K562 (cell line): ENCODE measurements at regions not wholly inside any gene's neighbourhood (a gene's known extent, or its start where the extent isn't known, plus 50 kb on each side); places are given as distances from the start of the nearest gene placed in this dataset.

ENCODE experiments used
- ATAC-seq: fragments of 200-7000 bp; cut with Tn5 transposase; 3 replicates; pipeline ENCODE4 v1.9.1; 2020; ENCODE audit warnings: moderate library complexity
- BruUV-seq: library from RNA; stranded (reverse); fragments of 400-500 nt; replicated peaks from 2 replicates; lab custom pipeline; 2021; lab: Mats Ljungman, UMichigan
- CTCF ChIA-PET: fragments of 300-600 bp; formaldehyde crosslinking; extraction: SDS; loops from one replicate; lab custom pipeline; 2021; ENCODE audit warnings: low intra/inter-chr PET ratio; lab: Yijun Ruan, JAX
- POLR2A ChIA-PET: fragments of 300-600, 350-650 bp; sonication (Branson Sonifier 250); formaldehyde crosslinking; extraction: SDS; loops from one replicate; lab custom pipeline; 2021; ENCODE audit warnings: antibody characterized with exemption, inconsistent platforms; lab: Yijun Ruan, JAX
- DNase-seq, 4 experiments: peaks; one replicate each; pipeline versions ENCODE4 v3.0.0 to v3.0.0-alpha.2; 2011 to 2018; ENCODE audit warnings: low spot score in 3 of 4, mixed read lengths in 3 of 4; ENCODE audit errors: extremely low read depth in 1 of 4
- FAIRE-seq: peaks from 2 replicates; lab custom pipeline; 2011; peaks lifted over from hg19 to GRCh38; lab: Jason Lieb, UNC
- H2AFZ ChIP-seq: 2 replicates; pipeline ENCODE4 v1.6.0; 2011; ENCODE audit warnings: low read depth, low read length, control low read depth, inconsistent platforms
- H3K27ac ChIP-seq: fragments of 200-600 bp; 3 replicates; pipeline ENCODE4 v1.8.0; 2011; ENCODE audit warnings: low read depth, mild to moderate bottlenecking, control low read depth, inconsistent platforms, low read length, moderate library complexity, mixed read lengths; ENCODE audit errors: extremely low read depth
- H3K27me3 ChIP-seq, 2 experiments: fragments of 300-600 bp in 1 of 2; 2 replicates in 1 of 2; 3 replicates in 1 of 2; pipeline versions ENCODE4 v1.6.0 to v1.8.0; 2011; ENCODE audit warnings: inconsistent platforms in 2 of 2, low read length in 2 of 2, mild to moderate bottlenecking in 1 of 2, mixed read lengths in 1 of 2, moderate library complexity in 1 of 2; ENCODE audit not compliant: control insufficient read depth in 2 of 2, insufficient read depth in 2 of 2
- H3K36me3 ChIP-seq: fragments of 300-600 bp; 3 replicates; pipeline ENCODE4 v1.8.0; 2011; ENCODE audit warnings: mild to moderate bottlenecking, low read length, inconsistent platforms; ENCODE audit not compliant: control insufficient read depth, insufficient read depth
- H3K4me1 ChIP-seq, 2 experiments: fragments of 200-600 bp in 1 of 2; replicated peaks in 1 of 2; 2 replicates in 1 of 2; 3 replicates in 1 of 2; pipeline versions ENCODE4 v1.5.1 to v1.8.0; 2011; ENCODE audit warnings: inconsistent platforms in 2 of 2, low read length in 2 of 2, mild to moderate bottlenecking in 1 of 2, mixed read lengths in 1 of 2, moderate library complexity in 1 of 2; ENCODE audit not compliant: control insufficient read depth in 2 of 2, insufficient read depth in 2 of 2
- H3K4me2 ChIP-seq: 2 replicates; pipeline ENCODE4 v1.6.1; 2011; ENCODE audit warnings: low read length, control low read depth, inconsistent platforms, mixed read lengths; ENCODE audit not compliant: insufficient read depth
- H3K4me3 ChIP-seq: fragments of 200-600 bp; sonication (generic), shearing (Covaris generic); 2 replicates; pipeline ENCODE4 v1.5.1; 2016; ENCODE audit warnings: control low read depth, inconsistent platforms
- H3K79me2 ChIP-seq: fragments of 200-600 bp; 3 replicates; pipeline ENCODE4 v1.8.0; 2011; ENCODE audit warnings: low read length, inconsistent platforms; ENCODE audit not compliant: control insufficient read depth, insufficient read depth
- H3K9ac ChIP-seq, 2 experiments: 2 replicates each; pipeline versions ENCODE4 v1.6.0 to v1.6.1; 2011; ENCODE audit warnings: low read depth in 2 of 2, low read length in 2 of 2, control low read depth in 1 of 2, inconsistent platforms in 1 of 2, mild to moderate bottlenecking in 1 of 2, mixed read lengths in 1 of 2; ENCODE audit not compliant: insufficient read depth in 1 of 2
- H3K9me1 ChIP-seq: one replicate; pipeline ENCODE4 v1.6.0; 2011; ENCODE audit warnings: inconsistent platforms, mild to moderate bottlenecking, low read length, moderate library complexity; ENCODE audit not compliant: control insufficient read depth, insufficient read depth
- H3K9me3 ChIP-seq: replicated peaks from 2 replicates; pipeline ENCODE4 v1.5.1; 2011; ENCODE audit warnings: low read depth, low read length, inconsistent platforms; ENCODE audit not compliant: control insufficient read depth, insufficient read depth
- H4K20me1 ChIP-seq: replicated peaks from 2 replicates; pipeline ENCODE4 v1.6.1; 2011; ENCODE audit warnings: low read length, inconsistent platforms, mixed read lengths; ENCODE audit not compliant: control insufficient read depth, insufficient read depth
- BMI1 ChIP-seq: fragments of 150-350 bp; IDR thresholded peaks from 2 replicates; pipeline ENCODE4 v1.6.1; 2014; ENCODE audit warnings: low read length
- RBM25 ChIP-seq: fragments of 200-400 bp; formaldehyde crosslinking; IDR thresholded peaks from 2 replicates; pipeline ENCODE4 v1.6.1; 2018; ENCODE audit warnings: low read length, low read depth, moderate library complexity; ENCODE audit not compliant: severe bottlenecking
- ZC3H11A ChIP-seq: IDR thresholded peaks from 2 replicates; pipeline ENCODE4 v1.6.1; 2012; ENCODE audit warnings: low read depth, low read length, improper control_type of control experiment
- ZNF347 ChIP-seq: fragments of 450-650 bp; formaldehyde crosslinking; IDR thresholded peaks from 2 replicates; pipeline ENCODE4 v1.4.0; 2020; ENCODE audit warnings: low read depth, mild to moderate bottlenecking, moderate library complexity
- WGBS: fragments of 100-300 bp; shearing (Covaris generic); methylation state at CpG from one replicate; pipeline ENCODE4 v1.1.6; 2016; ENCODE audit warnings: low coverage, mixed read lengths; ENCODE audit not compliant: insufficient coverage; ENCODE audit errors: missing lambda C conversion rate; 5-methylcytosine and 5-hydroxymethylcytosine counted together
- in situ Hi-C: fragments of 300-500 bp; cut with MboI; formaldehyde crosslinking; loops from 4 replicates; pipeline ENCODE4 v1.15.0; 2018; ENCODE audit warnings: inconsistent platforms, mixed read lengths
- intact Hi-C: fragments of 100-400 bp; cut with micrococcal nuclease; formaldehyde crosslinking; loops from 2 replicates; pipeline ENCODE4 v1.14.2; 2022
- TF ChIP-seq, protein P1 (sequence below): fragments of 250-450 bp; sonication (Bioruptor Pico); IDR thresholded peaks from 2 replicates; pipeline ENCODE4 v1.8.0; 2022; ENCODE audit warnings: moderate library complexity, mild to moderate bottlenecking, inconsistent platforms

DNA sequence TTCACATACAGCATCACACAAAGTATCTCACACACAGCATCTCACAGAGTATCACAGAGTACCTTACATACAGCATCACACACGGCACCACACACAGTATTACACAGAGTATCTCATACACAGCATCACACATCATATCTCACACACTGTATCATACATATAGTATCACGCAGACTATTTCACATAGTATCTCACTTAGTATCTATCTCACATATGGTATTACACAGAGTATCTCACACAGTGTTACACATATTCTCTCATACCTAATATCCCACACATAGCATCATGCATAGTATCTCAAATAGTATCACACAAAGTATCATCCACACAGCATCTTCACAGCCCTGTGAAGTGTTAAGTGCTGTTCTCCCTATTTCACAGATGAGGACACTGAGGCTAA, 121.5 kb upstream of the RAB4A start:
- in situ Hi-C loops = no loop called here
- Histone ChIP-seq H3K4me3 (no peak overlapping the region), H4K20me1 (peaks cover 19% of the 10 kb centered on the region), H3K9me3 (no peaks in the 10 kb centered on the region), H3K4me2 (no peak overlapping the region), H2AFZ (no peak overlapping the region), H3K27me3 (peaks cover 20 to 52% of the 10 kb centered on the region in 2 experiments; a peak in 4 of 5 replicates), H3K79me2 (no peaks in the 10 kb centered on the region), H3K9me1 (no peaks in the 10 kb centered on the region), H3K4me1 (peaks cover 17 to 18% of the 10 kb centered on the region in 2 experiments; a peak in 4 of 5 replicates), H3K27ac (no peak overlapping the region), H3K36me3 (no peaks in the 10 kb centered on the region), H3K9ac (no peak overlapping the region)
- BruUV-seq = no TSS peak
- WGBS = 8% methylated on average over 2 of the region's 2 CpGs
- intact Hi-C loops = no loop called here
- DNase-seq (no peak), ATAC-seq (no peak), FAIRE-seq (no peak)
- no peak for TF ChIP-seq ZNF347 (CRISPR knock-in tag)
- peak; percentile 12 for TF ChIP-seq RBM25
- ChIA-PET CTCF (no interaction called here), POLR2A (no interaction called here)

DNA sequence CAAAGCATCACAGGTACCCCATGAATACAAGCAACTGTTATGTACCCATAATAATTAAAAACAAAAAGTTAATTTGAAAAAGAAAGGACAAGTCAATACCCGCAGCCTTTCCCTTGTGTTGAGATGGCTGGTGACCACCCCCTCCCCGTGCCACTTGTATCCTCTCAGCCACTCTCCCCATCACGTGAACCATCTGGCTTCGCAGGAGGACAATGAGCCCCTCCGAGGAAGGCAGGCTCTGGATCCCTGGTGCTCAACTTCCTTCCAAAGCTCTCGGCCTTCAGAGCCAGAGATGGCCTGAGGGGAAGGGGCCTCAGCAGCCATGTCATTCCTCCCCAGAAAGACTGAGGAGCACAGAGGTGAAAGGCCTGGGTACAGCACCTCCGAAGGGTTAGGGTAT, 120.4 kb upstream of the RAB4A start:
- no peaks in the 10 kb centered on the region for H3K79me2 ChIP-seq
- no peaks in the 10 kb centered on the region for H3K9me1 ChIP-seq
- ChIA-PET CTCF (no interaction called here), POLR2A (no interaction called here)
- peaks cover 17 to 18% of the 10 kb centered on the region in 2 experiments; a peak in 4 of 5 replicates for H3K4me1 ChIP-seq
- in situ Hi-C loops = no loop called here
- H3K4me3 ChIP-seq = no peak overlapping the region
- H3K4me2 ChIP-seq = no peak overlapping the region
- H4K20me1 ChIP-seq = peaks cover 19% of the 10 kb centered on the region
- H3K27me3 ChIP-seq = peaks cover 26 to 55% of the 10 kb centered on the region in 2 experiments; a peak in 4 of 5 replicates
- H3K27ac ChIP-seq = no peak overlapping the region
- FAIRE-seq = no peak
- no peak for DNase-seq
- H3K36me3 ChIP-seq = no peaks in the 10 kb centered on the region
- intact Hi-C loops = no loop called here
- H3K9me3 ChIP-seq = no peaks in the 10 kb centered on the region
- H3K9ac ChIP-seq = no peak overlapping the region
- H2AFZ ChIP-seq = no peak overlapping the region
- no TSS peak for BruUV-seq
- no peak for TF ChIP-seq ZC3H11A
- TF ChIP-seq, protein P1, sequence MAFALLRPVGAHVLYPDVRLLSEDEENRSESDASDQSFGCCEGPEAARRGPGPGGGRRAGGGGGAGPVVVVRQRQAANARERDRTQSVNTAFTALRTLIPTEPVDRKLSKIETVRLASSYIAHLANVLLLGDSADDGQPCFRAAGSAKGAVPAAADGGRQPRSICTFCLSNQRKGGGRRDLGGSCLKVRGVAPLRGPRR (CRISPR knock-in tag) = no peak
- no peak for TF ChIP-seq BMI1
- WGBS = 3% methylated on average over 7 of the region's 7 CpGs
- ATAC-seq = no peak
